Upper lobe of left lung (tissue), 4 donors: ENCODE measurements at regions not wholly inside any gene's neighbourhood (a gene's known extent, or its start where the extent isn't known, plus 50 kb on each side); places are given as distances from the start of the nearest gene placed in this dataset.

Experiments
- CTCF ChIP-seq, 6 experiments: fragments of 450-650 bp in 4 of 6; fragments of 200-600 bp in 2 of 6; sonication (generic) in 2 of 6; IDR thresholded peaks; one replicate each; pipeline ENCODE4 v1.5.1; 2016 to 2019; ENCODE audit warnings: antibody characterized with exemption in 6 of 6
- POLR2A ChIP-seq, 4 donors: fragments of 450-650 bp; IDR thresholded peaks; one replicate each; pipeline ENCODE4 v1.5.1; 2016 to 2017; ENCODE audit warnings: antibody characterized with exemption in 4 of 4, mild to moderate bottlenecking in 2 of 4
- POLR2AphosphoS5 ChIP-seq, 2 donors: sonication (generic); formaldehyde crosslinking; IDR thresholded peaks; one replicate each; pipeline ENCODE4 v1.5.1; 2017; ENCODE audit warnings: antibody characterized with exemption in 2 of 2

DNA sequence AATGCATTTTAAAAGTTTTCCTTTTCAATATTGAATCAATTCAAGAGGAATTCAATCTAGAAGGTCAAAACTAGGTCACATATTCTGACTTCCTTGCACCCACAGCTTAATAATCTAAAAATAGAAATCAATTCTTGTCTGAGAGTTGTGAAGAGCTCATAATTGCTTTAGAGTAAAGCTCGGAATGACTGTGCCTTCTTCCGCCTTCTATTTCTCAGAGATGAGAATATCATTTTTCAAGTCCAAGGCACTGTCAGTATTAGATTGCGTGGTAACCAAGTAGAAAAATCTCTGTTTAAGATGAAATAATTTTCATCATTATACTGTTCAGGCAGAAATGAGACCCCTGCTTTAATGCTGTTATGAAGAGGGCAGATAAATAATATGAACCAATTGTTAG is 272.2 kb upstream of the NFE2L3 start:
- TF ChIP-seq CTCF (IDR thresholded peaks at IDR 0.05) = no peak
- TF ChIP-seq POLR2A (IDR thresholded peaks at IDR 0.05) = no peak
- TF ChIP-seq POLR2AphosphoS5 (IDR thresholded peaks at IDR 0.05) = no peak
